B cell (primary cell): ENCODE measurements at regions not wholly inside any gene's neighbourhood (a gene's known extent, or its start where the extent isn't known, plus 50 kb on each side); places are given as distances from the start of the nearest gene placed in this dataset.

Experiments used
- ATAC-seq: fragments of 200-7000 bp; cut with Tn5 transposase; one replicate; pipeline ENCODE4 v1.10.0; 2021; ENCODE audit warnings: low read depth, mild to moderate bottlenecking, moderate number of reproducible peaks, moderate library complexity
- CTCF ChIA-PET: fragments of 350-600 bp; sonication (Branson Sonifier 250); formaldehyde crosslinking; loops from one replicate; lab custom pipeline; 2021; ENCODE audit warnings: antibody characterized with exemption, inconsistent platforms; lab: Charles Lee
- POLR2A ChIA-PET: fragments of 350-600 bp; sonication (Branson Sonifier 250); formaldehyde crosslinking; loops from one replicate; lab custom pipeline; 2021; ENCODE audit warnings: antibody characterized with exemption; lab: Charles Lee
- DNase-seq: peaks from one replicate; pipeline ENCODE4 v3.0.0; 2013
- H2AFZ ChIP-seq: 2 replicates; pipeline ENCODE4 v1.6.1; 2012; ENCODE audit warnings: mild to moderate bottlenecking, low read depth, low read length; ENCODE audit not compliant: insufficient read depth, poor library complexity, severe bottlenecking
- H3K27ac ChIP-seq, 2 donors: 1 replicate in 1 of 2; 2 replicates in 1 of 2; pipeline ENCODE4 v1.5.1; 2012 to 2013; ENCODE audit warnings: low read length in 2 of 2, mild to moderate bottlenecking in 2 of 2, moderate library complexity in 1 of 2
- H3K27me3 ChIP-seq, 4 experiments: fragments of 200-600 bp in 1 of 4; sonication (generic) in 1 of 4; replicated peaks in 1 of 4; 1 replicate in 2 of 4; 2 replicates in 2 of 4; pipeline versions ENCODE4 v1.6.1 to v1.7.0; 2013 to 2016; ENCODE audit warnings: low read length in 3 of 4, mild to moderate bottlenecking in 2 of 4, mixed read lengths in 1 of 4, moderate library complexity in 1 of 4; ENCODE audit not compliant: insufficient read depth in 4 of 4, control insufficient read depth in 3 of 4; ENCODE audit errors: control extremely low read depth in 1 of 4
- H3K36me3 ChIP-seq, 2 experiments: replicated peaks in 1 of 2; 1 replicate in 1 of 2; 2 replicates in 1 of 2; pipeline versions ENCODE4 v1.6.1 to v1.7.1; 2013; ENCODE audit warnings: low read length in 1 of 2; ENCODE audit not compliant: insufficient read depth in 2 of 2, control insufficient read depth in 1 of 2; ENCODE audit errors: control extremely low read depth in 1 of 2, extremely low read depth in 1 of 2
- H3K4me1 ChIP-seq, 2 donors: fragments of 200-600 bp in 1 of 2; sonication (generic) in 1 of 2; 1 replicate in 1 of 2; 2 replicates in 1 of 2; pipeline versions ENCODE4 v1.5.1 to v1.6.1; 2013 to 2017; ENCODE audit warnings: low read length in 2 of 2; ENCODE audit not compliant: control insufficient read depth in 2 of 2, insufficient read depth in 2 of 2
- H3K4me2 ChIP-seq: replicated peaks from 2 replicates; pipeline ENCODE3; 2012; ENCODE audit warnings: mild to moderate bottlenecking, low read depth, low read length; ENCODE audit not compliant: poor library complexity, severe bottlenecking
- H3K4me3 ChIP-seq, 5 experiments: fragments of 200-600 bp in 1 of 5; sonication (generic) in 1 of 5; 1 replicate in 3 of 5; 2 replicates in 2 of 5; pipeline versions ENCODE4 v1.5.1 to v1.7.0; 2011 to 2016; ENCODE audit warnings: low read length in 4 of 5, mild to moderate bottlenecking in 4 of 5, low read depth in 2 of 5, control low read depth in 1 of 5, moderate library complexity in 1 of 5; ENCODE audit not compliant: insufficient read depth in 1 of 5; ENCODE audit errors: control extremely low read depth in 1 of 5, extremely low read depth in 1 of 5
- H3K79me2 ChIP-seq: fragments of 200-600 bp; sonication (generic); one replicate; pipeline ENCODE4 v1.6.0; 2016; ENCODE audit warnings: low read length; ENCODE audit not compliant: control insufficient read depth, insufficient read depth
- H3K9ac ChIP-seq: fragments of 200-600 bp; sonication (generic); 2 replicates; pipeline ENCODE4 v1.6.1; 2017; ENCODE audit warnings: mild to moderate bottlenecking, low read length, moderate library complexity
- H3K9me3 ChIP-seq, 3 donors: one replicate each; pipeline versions ENCODE4 v1.6.1 to v1.7.1; 2013; ENCODE audit warnings: low read length in 2 of 3; ENCODE audit not compliant: control insufficient read depth in 2 of 3, insufficient read depth in 1 of 3; ENCODE audit errors: control extremely low read depth in 1 of 3
- H4K20me1 ChIP-seq: 2 replicates; pipeline ENCODE4 v1.6.0; 2012; ENCODE audit warnings: mild to moderate bottlenecking, low read length; ENCODE audit not compliant: insufficient read depth, control insufficient read depth, poor library complexity, severe bottlenecking
- H3K27ac Mint-ChIP-seq: one replicate; pipeline ENCODE4 v1.8.0; 2021; ENCODE audit warnings: mixed read lengths
- H3K27me3 Mint-ChIP-seq: one replicate; pipeline ENCODE4 v1.8.0; 2021; ENCODE audit warnings: mixed read lengths
- H3K4me1 Mint-ChIP-seq: one replicate; pipeline ENCODE4 v1.8.0; 2021; ENCODE audit warnings: mixed read lengths
- H3K4me3 Mint-ChIP-seq: one replicate; pipeline ENCODE4 v1.8.0; 2021; ENCODE audit warnings: mixed read lengths
- H3K9me3 Mint-ChIP-seq: one replicate; pipeline ENCODE4 v1.8.0; 2022; ENCODE audit warnings: mixed read lengths; ENCODE audit not compliant: insufficient read depth
- CTCF ChIP-seq: fragments of 200-600 bp; IDR thresholded peaks from one replicate; pipeline ENCODE4 v1.8.0; 2022; ENCODE audit warnings: antibody characterized with exemption, mild to moderate bottlenecking
- EZH2 ChIP-seq: IDR thresholded peaks from 2 replicates; pipeline ENCODE4 v1.6.1; 2012; ENCODE audit warnings: borderline replicate concordance, low read depth, mild to moderate bottlenecking, moderate library complexity, low read length; ENCODE audit not compliant: insufficient read depth, poor library complexity, severe bottlenecking
- WGBS: methylation state at CpG from one replicate; pipeline ENCODE4 v1.1.5; 2013; ENCODE audit warnings: missing lambda C conversion rate; ENCODE audit not compliant: insufficient coverage; 5-methylcytosine and 5-hydroxymethylcytosine counted together
- intact Hi-C: fragments of 100-400 bp; cut with micrococcal nuclease; formaldehyde crosslinking; loops from one replicate; pipeline ENCODE4 v1.10.0; 2022

- TF ChIP-seq CTCF (no peak), EZH2 (no peak)
- H3K27me3 Mint-ChIP-seq, result no peaks in the 10 kb centered on the region
- H3K4me1 Mint-ChIP-seq, result peaks cover 14% of the 10 kb centered on the region
- intact Hi-C loops, result no loop called here
- H3K4me1 ChIP-seq, result peaks cover 8 to 13% of the 10 kb centered on the region in 2 donors
- H3K9me3 ChIP-seq, result no peaks in the 10 kb centered on the region
- no peaks in the 10 kb centered on the region for H3K27me3 ChIP-seq
- peak overlapping the region; percentile 38 for H3K4me2 ChIP-seq
- peak overlapping the region; percentile 76 for H2AFZ ChIP-seq
- H3K9ac ChIP-seq, result peak overlapping the region; percentile 24
- no peak overlapping the region for H3K4me3 ChIP-seq
- DNase-seq (peak; percentile 3), ATAC-seq (no peak)
- CTCF ChIA-PET, result no interaction called here
- no peaks in the 10 kb centered on the region for H3K79me2 ChIP-seq
- H3K27ac Mint-ChIP-seq, result no peak overlapping the region
- H3K36me3 ChIP-seq, result no peaks in the 10 kb centered on the region
- POLR2A ChIA-PET, result no interaction called here
- no peaks in the 10 kb centered on the region for H3K9me3 Mint-ChIP-seq
- peak overlapping the region; percentile 26 for H3K4me3 Mint-ChIP-seq
- H4K20me1 ChIP-seq, result no peaks in the 10 kb centered on the region
- no CpG with 5 or more reads among the region's 1 CpG for WGBS
- H3K27ac ChIP-seq, result peak overlapping the region; percentile 34 to 51
Observed at GRCh38 chr2:176997792-176998169, 214.8 kb upstream of the HNRNPA3 start.

- H3K4me1 ChIP-seq, result peaks cover 8 to 13% of the 10 kb centered on the region in 2 donors
- H3K4me3 ChIP-seq, result no peak overlapping the region
- Mint-ChIP-seq H3K4me3 (no peak overlapping the region), H3K27me3 (peaks cover 3% of the 10 kb centered on the region), H3K4me1 (peaks cover 14% of the 10 kb centered on the region), H3K27ac (no peak overlapping the region), H3K9me3 (no peaks in the 10 kb centered on the region)
- ChIA-PET CTCF (no interaction called here), POLR2A (no interaction called here)
- no CpG with 5 or more reads among the region's 1 CpG for WGBS
- H3K27ac ChIP-seq, result no peak overlapping the region
- no peak for DNase-seq
- no peaks in the 10 kb centered on the region for H3K36me3 ChIP-seq
- TF ChIP-seq CTCF, result no peak
- TF ChIP-seq EZH2, result no peak
- H3K79me2 ChIP-seq, result no peaks in the 10 kb centered on the region
- no peaks in the 10 kb centered on the region for H3K9me3 ChIP-seq
- no peaks in the 10 kb centered on the region for H4K20me1 ChIP-seq
- H2AFZ ChIP-seq, result peak overlapping the region; percentile 7
- H3K4me2 ChIP-seq, result no peak overlapping the region
- H3K27me3 ChIP-seq, result no peaks in the 10 kb centered on the region
- intact Hi-C loops, result no loop called here
- no peak overlapping the region for H3K9ac ChIP-seq
- ATAC-seq, result no peak
Observed at GRCh38 chr2:176999301-176999700, 213.3 kb upstream of the HNRNPA3 start.
